Parathyroid adenoma (tissue), 2 donors: ENCODE measurements at regions not wholly inside any gene's neighbourhood (a gene's known extent, or its start where the extent isn't known, plus 50 kb on each side); places are given as distances from the start of the nearest gene placed in this dataset.

Experiments used
- H2AFZ ChIP-seq: fragments of 300-600 bp; sonication (generic); one replicate; pipeline ENCODE4 v1.7.0; 2017; ENCODE audit warnings: antibody characterized with exemption, mild to moderate bottlenecking
- H3K27ac ChIP-seq: fragments of 300-600 bp; sonication (generic); one replicate; pipeline ENCODE4 v1.7.0; 2017
- H3K27me3 ChIP-seq: fragments of 300-600 bp; sonication (generic); one replicate; pipeline ENCODE4 v1.7.0; 2017; ENCODE audit warnings: low read length; ENCODE audit not compliant: control insufficient read depth, insufficient read depth
- H3K36me3 ChIP-seq: fragments of 300-600 bp; sonication (generic); one replicate; pipeline ENCODE4 v1.7.0; 2017; ENCODE audit warnings: low read length; ENCODE audit not compliant: control insufficient read depth, insufficient read depth
- H3K4me1 ChIP-seq: fragments of 300-600 bp; sonication (generic); one replicate; pipeline ENCODE4 v1.7.0; 2017; ENCODE audit warnings: control low read depth
- H3K4me2 ChIP-seq: fragments of 300-600 bp; sonication (generic); one replicate; pipeline ENCODE4 v1.7.0; 2017; ENCODE audit warnings: low read length
- H3K4me3 ChIP-seq: fragments of 300-600 bp; sonication (generic); one replicate; pipeline ENCODE4 v1.7.0; 2017; ENCODE audit warnings: low read depth, low read length
- H3K79me2 ChIP-seq: fragments of 300-600 bp; sonication (generic); one replicate; pipeline ENCODE4 v1.7.0; 2017; ENCODE audit warnings: control low read depth
- H3K9ac ChIP-seq: fragments of 300-600 bp; sonication (generic); one replicate; pipeline ENCODE4 v1.7.0; 2017; ENCODE audit warnings: mild to moderate bottlenecking
- H3K9me3 ChIP-seq: fragments of 300-600 bp; sonication (generic); one replicate; pipeline ENCODE4 v1.7.0; 2017; ENCODE audit warnings: low read length; ENCODE audit not compliant: control insufficient read depth
- CTCF ChIP-seq: fragments of 300-600 bp; sonication (generic); IDR thresholded peaks from one replicate; pipeline ENCODE4 v1.7.0; 2017; ENCODE audit warnings: antibody characterized with exemption, mild to moderate bottlenecking
- donor health status: primary hyperparathyroidism.

GRCh38 chr2:45337481-45337880, 273.6 kb downstream of the SRBD1 start:
- Histone ChIP-seq H3K27ac (no peak overlapping the region), H3K27me3 (no peaks in the 10 kb centered on the region), H3K4me2 (no peak overlapping the region), H3K36me3 (no peaks in the 10 kb centered on the region), H3K79me2 (no peaks in the 10 kb centered on the region), H3K9ac (no peak overlapping the region), H3K4me3 (no peak overlapping the region), H3K4me1 (no peaks in the 10 kb centered on the region), H3K9me3 (no peaks in the 10 kb centered on the region), H2AFZ (no peak overlapping the region)
- TF ChIP-seq CTCF: no peak

- Histone ChIP-seq H3K4me3 (no peak overlapping the region), H3K36me3 (no peaks in the 10 kb centered on the region), H3K27me3 (no peaks in the 10 kb centered on the region)
Measured at GRCh38 chr2:45334205-45334604, 276.9 kb downstream of the SRBD1 start.

GRCh38 chr2:45332567-45332966, 278.5 kb downstream of the SRBD1 start:
- Histone ChIP-seq H3K4me2 (no peak overlapping the region), H3K9ac (no peak overlapping the region), H3K9me3 (no peaks in the 10 kb centered on the region), H3K27ac (no peak overlapping the region), H3K4me3 (no peak overlapping the region), H3K36me3 (no peaks in the 10 kb centered on the region), H3K79me2 (no peaks in the 10 kb centered on the region), H3K27me3 (no peaks in the 10 kb centered on the region), H2AFZ (no peak overlapping the region), H3K4me1 (no peaks in the 10 kb centered on the region)
- no peak for TF ChIP-seq CTCF

More at GRCh38 chr2:45334205-45334604, 276.9 kb downstream of the SRBD1 start:
- no peaks in the 10 kb centered on the region for H3K9me3 ChIP-seq
- no peak overlapping the region for H3K9ac ChIP-seq
- no peaks in the 10 kb centered on the region for H3K79me2 ChIP-seq
- H3K27ac ChIP-seq: no peak overlapping the region
- TF ChIP-seq CTCF: no peak
- H2AFZ ChIP-seq: no peak overlapping the region
- H3K4me2 ChIP-seq: no peak overlapping the region
- H3K4me1 ChIP-seq: no peaks in the 10 kb centered on the region

- Histone ChIP-seq H3K27me3 (no peaks in the 10 kb centered on the region), H3K4me1 (no peaks in the 10 kb centered on the region), H3K9me3 (no peaks in the 10 kb centered on the region), H3K4me2 (no peak overlapping the region), H3K4me3 (no peak overlapping the region), H3K36me3 (no peaks in the 10 kb centered on the region), H3K79me2 (no peaks in the 10 kb centered on the region), H3K27ac (no peak overlapping the region), H3K9ac (no peak overlapping the region), H2AFZ (no peak overlapping the region)
- no peak for TF ChIP-seq CTCF
Measured at GRCh38 chr2:45332094-45332493, 279.0 kb downstream of the SRBD1 start.

GRCh38 chr2:45331410-45331786, 279.7 kb downstream of the SRBD1 start:
- Histone ChIP-seq H3K9me3 (no peaks in the 10 kb centered on the region), H3K27me3 (no peaks in the 10 kb centered on the region), H3K4me3 (no peak overlapping the region), H3K9ac (no peak overlapping the region), H3K79me2 (no peaks in the 10 kb centered on the region), H3K27ac (no peak overlapping the region), H3K36me3 (no peaks in the 10 kb centered on the region), H2AFZ (no peak overlapping the region), H3K4me2 (no peak overlapping the region), H3K4me1 (no peaks in the 10 kb centered on the region)
- TF ChIP-seq CTCF: no peak
